ENCODE measurements at regions not wholly inside any gene's neighbourhood (a gene's known extent, or its start where the extent isn't known, plus 50 kb on each side); places are given as distances from the start of the nearest gene placed in this dataset.

GRCh38 chr13:33739254-33739653, 78.7 kb upstream of the RFC3 start:
- no peak overlapping the region for H4K5ac ChIP-seq (ENCODE audit: low read length)
- H3K79me1 ChIP-seq (ENCODE audit: low read length) = no peaks in the 10 kb centered on the region
- H3K9ac ChIP-seq (ENCODE audit: low read length) = no peak overlapping the region
- DNase-seq = no peak
- no peak overlapping the region for H2AK5ac ChIP-seq (ENCODE audit: low read length)
- peaks cover 4% of the 10 kb centered on the region for H3K4me1 ChIP-seq (ENCODE audit: control insufficient read depth, low read depth, low read length)
- H3K4ac ChIP-seq (ENCODE audit: low read depth, low read length) = no peak overlapping the region
- H3K79me2 ChIP-seq (ENCODE audit: control insufficient read depth, insufficient read depth, low read length) = no peaks in the 10 kb centered on the region
- no CpG with 5 or more reads among the region's 4 CpGs for WGBS (ENCODE audit: extremely low coverage, insufficient coverage, low lambda C conversion rate)
- H2BK15ac ChIP-seq (replicated peaks; ENCODE audit: low read depth) = no peak overlapping the region
- no peak overlapping the region for H3K4me2 ChIP-seq (ENCODE audit: low read length)
- H3K18ac ChIP-seq (ENCODE audit: low read length) = peak overlapping the region; percentile 30
- H3K23ac ChIP-seq (ENCODE audit: low read length) = no peak overlapping the region
- peak overlapping the region; percentile 57 for H3K27ac ChIP-seq (ENCODE audit: low read depth, low read length)
- no peak overlapping the region for H3K4me3 ChIP-seq (ENCODE audit: low read length)
- no peak overlapping the region for H2BK5ac ChIP-seq (ENCODE audit: low read length)
- H2BK120ac ChIP-seq (ENCODE audit: low read depth, low read length) = no peak overlapping the region
- no peak overlapping the region for H4K8ac ChIP-seq (ENCODE audit: low read depth, low read length)
- no peaks in the 10 kb centered on the region for H3K36me3 ChIP-seq (ENCODE audit: control insufficient read depth, insufficient read depth, low read length)
- no peak overlapping the region for H3K56ac ChIP-seq (ENCODE audit: low read length)
- no peaks in the 10 kb centered on the region for H3K27me3 ChIP-seq (ENCODE audit: insufficient read depth, low read length, poor library complexity)

DNA sequence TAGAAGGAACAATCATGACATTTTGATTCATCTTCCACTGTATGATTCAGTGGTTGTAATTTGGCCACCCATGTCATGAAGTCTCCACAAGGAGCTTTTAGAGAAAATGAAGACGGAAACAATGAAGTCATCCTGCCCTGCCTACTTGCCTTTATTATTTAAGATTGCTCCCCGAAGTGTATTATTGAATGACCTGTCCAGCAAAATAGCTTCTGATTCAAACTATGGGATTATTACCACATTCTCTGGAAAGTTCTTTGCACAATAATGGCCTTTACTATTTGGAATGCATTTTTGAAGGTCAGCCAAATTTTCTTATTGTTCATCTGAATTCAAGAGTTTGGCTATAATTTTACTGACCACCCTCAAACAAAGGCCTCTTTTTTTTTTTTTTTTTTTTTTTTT, 77.8 kb upstream of the RFC3 start:
- no peak overlapping the region for H3K23ac ChIP-seq (ENCODE audit: low read length)
- H3K4ac ChIP-seq (ENCODE audit: low read depth, low read length) = no peak overlapping the region
- H4K5ac ChIP-seq (ENCODE audit: low read length) = no peak overlapping the region
- H2BK120ac ChIP-seq (ENCODE audit: low read depth, low read length) = no peak overlapping the region
- no peak overlapping the region for H2BK5ac ChIP-seq (ENCODE audit: low read length)
- no CpG with 5 or more reads among the region's 2 CpGs for WGBS (ENCODE audit: extremely low coverage, insufficient coverage, low lambda C conversion rate)
- H2AK5ac ChIP-seq (ENCODE audit: low read length) = no peak overlapping the region
- H4K8ac ChIP-seq (ENCODE audit: low read depth, low read length) = no peak overlapping the region
- H3K27me3 ChIP-seq (ENCODE audit: insufficient read depth, low read length, poor library complexity) = no peaks in the 10 kb centered on the region
- no peaks in the 10 kb centered on the region for H3K79me2 ChIP-seq (ENCODE audit: control insufficient read depth, insufficient read depth, low read length)
- H3K4me3 ChIP-seq (ENCODE audit: low read length) = no peak overlapping the region
- H3K56ac ChIP-seq (ENCODE audit: low read length) = no peak overlapping the region
- H3K18ac ChIP-seq (ENCODE audit: low read length) = no peak overlapping the region
- H3K79me1 ChIP-seq (ENCODE audit: low read length) = no peaks in the 10 kb centered on the region
- H3K9ac ChIP-seq (ENCODE audit: low read length) = no peak overlapping the region
- no peaks in the 10 kb centered on the region for H3K36me3 ChIP-seq (ENCODE audit: control insufficient read depth, insufficient read depth, low read length)
- no peak for DNase-seq
- peaks cover 5% of the 10 kb centered on the region for H3K4me1 ChIP-seq (ENCODE audit: control insufficient read depth, low read depth, low read length)
- no peak overlapping the region for H3K27ac ChIP-seq (ENCODE audit: low read depth, low read length)
- no peak overlapping the region for H3K4me2 ChIP-seq (ENCODE audit: low read length)
- no peak overlapping the region for H2BK15ac ChIP-seq (replicated peaks; ENCODE audit: low read depth)

DNA sequence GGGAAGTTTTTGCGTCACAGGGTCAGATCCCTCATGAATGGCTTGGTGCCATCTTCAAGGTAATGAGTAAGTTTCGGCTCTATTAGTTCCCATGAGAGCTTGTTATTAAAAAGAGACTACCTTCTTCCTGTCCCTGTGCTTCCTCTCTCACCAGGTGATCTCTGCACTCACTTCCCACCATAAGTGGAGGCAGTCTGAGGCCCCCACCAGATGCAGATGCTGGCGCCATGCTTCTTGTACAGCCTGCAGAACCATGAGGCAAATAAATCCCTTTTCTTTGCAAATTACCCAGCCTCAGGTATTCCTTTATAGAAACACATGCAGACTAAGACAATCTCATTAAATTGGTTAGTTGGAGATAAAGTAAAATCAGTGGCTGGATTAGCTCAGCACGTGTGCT, 75.6 kb upstream of the RFC3 start:
- Histone ChIP-seq H3K4me1 (ENCODE audit: control insufficient read depth, low read depth, low read length) (peaks cover 5% of the 10 kb centered on the region), H2BK15ac (replicated peaks; ENCODE audit: low read depth) (no peak overlapping the region), H3K4ac (ENCODE audit: low read depth, low read length) (no peak overlapping the region), H3K18ac (ENCODE audit: low read length) (no peak overlapping the region), H3K9ac (ENCODE audit: low read length) (no peak overlapping the region), H3K4me3 (ENCODE audit: low read length) (no peak overlapping the region), H3K23ac (ENCODE audit: low read length) (no peak overlapping the region), H4K8ac (ENCODE audit: low read depth, low read length) (no peak overlapping the region), H3K79me1 (ENCODE audit: low read length) (no peaks in the 10 kb centered on the region), H3K27me3 (ENCODE audit: insufficient read depth, low read length, poor library complexity) (no peaks in the 10 kb centered on the region), H3K36me3 (ENCODE audit: control insufficient read depth, insufficient read depth, low read length) (no peaks in the 10 kb centered on the region), H3K79me2 (ENCODE audit: control insufficient read depth, insufficient read depth, low read length) (no peaks in the 10 kb centered on the region), H4K5ac (ENCODE audit: low read length) (no peak overlapping the region), H3K27ac (ENCODE audit: low read depth, low read length) (no peak overlapping the region), H3K56ac (ENCODE audit: low read length) (no peak overlapping the region), H2AK5ac (ENCODE audit: low read length) (no peak overlapping the region), H2BK120ac (ENCODE audit: low read depth, low read length) (no peak overlapping the region), H2BK5ac (ENCODE audit: low read length) (no peak overlapping the region), H3K4me2 (ENCODE audit: low read length) (no peak overlapping the region)
- no CpG with 5 or more reads among the region's 4 CpGs for WGBS (ENCODE audit: extremely low coverage, insufficient coverage, low lambda C conversion rate)
- DNase-seq = no peak

DNA sequence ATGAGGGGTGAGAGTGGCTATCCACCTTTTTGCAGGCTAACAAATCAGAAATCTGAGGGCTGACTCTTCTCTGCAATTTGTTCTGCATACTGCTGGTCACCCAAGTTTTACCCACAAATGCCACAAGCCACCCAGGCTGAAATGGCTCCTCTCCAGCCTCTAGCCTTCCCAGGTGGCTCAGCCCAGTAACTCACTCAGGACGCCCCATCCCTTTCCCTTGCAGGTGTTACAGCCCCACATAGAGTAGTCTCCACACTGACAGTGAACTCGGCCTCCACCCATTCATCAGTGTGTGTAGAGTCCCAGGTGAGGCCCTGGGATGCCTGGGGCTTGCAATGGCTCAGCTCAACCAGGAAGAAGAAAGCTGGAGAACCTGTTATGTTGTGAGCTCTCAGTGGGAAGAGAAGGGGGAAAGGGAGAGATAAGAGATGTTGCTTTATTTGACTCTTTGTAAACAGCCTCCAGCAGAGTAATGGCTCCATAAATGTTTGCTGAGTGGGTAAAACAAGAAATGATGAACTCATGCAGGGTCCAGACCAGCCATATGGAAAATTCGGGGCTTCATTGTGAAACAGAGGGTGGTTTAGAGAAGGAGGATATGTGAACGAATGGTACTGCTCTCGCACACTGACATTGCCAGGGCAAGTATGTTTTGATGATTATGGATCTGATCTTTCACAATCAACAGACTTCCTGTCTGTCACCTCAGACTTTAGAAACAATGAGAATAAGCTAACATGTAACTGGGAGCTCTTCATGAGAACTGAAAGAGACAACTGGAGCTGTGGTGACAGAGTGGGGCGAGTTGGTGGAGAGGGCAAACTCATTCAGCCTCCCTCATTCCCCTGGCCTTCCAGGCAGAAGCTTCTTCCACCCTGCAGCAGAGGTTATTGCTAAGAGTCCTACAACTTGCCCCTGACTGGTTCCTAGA, 74.2 kb upstream of the RFC3 start:
- no peak overlapping the region for H3K4ac ChIP-seq (ENCODE audit: low read depth, low read length)
- H3K27me3 ChIP-seq (ENCODE audit: insufficient read depth, low read length, poor library complexity) = no peaks in the 10 kb centered on the region
- H2AK5ac ChIP-seq (ENCODE audit: low read length) = no peak overlapping the region
- no peaks in the 10 kb centered on the region for H3K79me2 ChIP-seq (ENCODE audit: control insufficient read depth, insufficient read depth, low read length)
- H2BK120ac ChIP-seq (ENCODE audit: low read depth, low read length) = no peak overlapping the region
- no peak overlapping the region for H4K8ac ChIP-seq (ENCODE audit: low read depth, low read length)
- H3K56ac ChIP-seq (ENCODE audit: low read length) = no peak overlapping the region
- H3K27ac ChIP-seq (ENCODE audit: low read depth, low read length) = no peak overlapping the region
- DNase-seq = peak; percentile 60
- H3K23ac ChIP-seq (ENCODE audit: low read length) = peak overlapping the region; percentile 16
- no peaks in the 10 kb centered on the region for H3K79me1 ChIP-seq (ENCODE audit: low read length)
- peaks cover 5% of the 10 kb centered on the region for H3K4me1 ChIP-seq (ENCODE audit: control insufficient read depth, low read depth, low read length)
- no peak overlapping the region for H3K4me2 ChIP-seq (ENCODE audit: low read length)
- H3K4me3 ChIP-seq (ENCODE audit: low read length) = no peak overlapping the region
- H3K9ac ChIP-seq (ENCODE audit: low read length) = no peak overlapping the region
- no peaks in the 10 kb centered on the region for H3K36me3 ChIP-seq (ENCODE audit: control insufficient read depth, insufficient read depth, low read length)
- peak overlapping the region; percentile 6 for H3K18ac ChIP-seq (ENCODE audit: low read length)
- H2BK15ac ChIP-seq (replicated peaks; ENCODE audit: low read depth) = no peak overlapping the region
- no peak overlapping the region for H4K5ac ChIP-seq (ENCODE audit: low read length)
- H2BK5ac ChIP-seq (ENCODE audit: low read length) = no peak overlapping the region
- no CpG with 5 or more reads among the region's 6 CpGs for WGBS (ENCODE audit: extremely low coverage, insufficient coverage, low lambda C conversion rate)

DNA sequence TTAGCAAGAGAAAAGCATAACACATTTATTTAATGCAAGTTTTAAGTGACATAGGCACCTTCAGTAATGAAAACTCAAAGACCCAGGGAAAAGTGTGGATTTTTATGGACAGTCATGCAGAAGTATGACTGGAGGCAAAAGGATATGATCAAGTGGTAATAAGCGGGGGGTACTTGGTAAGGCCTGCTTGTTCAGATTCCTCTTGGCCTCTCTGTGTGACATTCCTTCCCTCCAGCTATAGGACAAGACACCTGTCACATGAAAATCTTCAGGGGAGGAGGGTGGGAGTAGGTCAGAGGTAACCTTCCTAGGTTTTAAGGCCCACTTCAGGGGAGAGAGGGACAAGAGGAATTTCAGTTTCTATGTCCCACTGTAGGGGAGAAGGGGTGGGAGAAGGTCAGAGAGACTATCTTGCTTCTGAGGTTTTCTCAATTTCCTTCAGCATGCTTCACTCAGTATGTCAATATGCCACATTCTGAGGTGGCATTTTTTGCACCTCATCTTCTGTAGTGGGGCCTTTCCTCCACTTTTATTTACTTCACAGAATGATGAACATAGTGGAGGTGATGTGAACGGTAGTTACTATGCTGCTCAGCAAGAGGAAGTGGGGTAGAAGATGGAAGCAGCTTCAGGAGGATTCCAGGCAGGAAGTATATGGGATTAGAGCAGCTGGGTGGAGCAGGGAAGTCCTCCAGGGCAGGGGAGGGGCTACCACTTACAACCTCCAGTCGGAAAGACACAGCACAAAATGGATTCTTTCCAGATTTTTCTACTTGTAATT, 73.2 kb upstream of the RFC3 start:
- no peak overlapping the region for H3K4me3 ChIP-seq (ENCODE audit: low read length)
- no peaks in the 10 kb centered on the region for H3K79me1 ChIP-seq (ENCODE audit: low read length)
- no peak for DNase-seq
- H3K9ac ChIP-seq (ENCODE audit: low read length) = no peak overlapping the region
- no peaks in the 10 kb centered on the region for H3K27me3 ChIP-seq (ENCODE audit: insufficient read depth, low read length, poor library complexity)
- H4K8ac ChIP-seq (ENCODE audit: low read depth, low read length) = no peak overlapping the region
- H3K18ac ChIP-seq (ENCODE audit: low read length) = peak overlapping the region; percentile 6
- H3K56ac ChIP-seq (ENCODE audit: low read length) = no peak overlapping the region
- H4K5ac ChIP-seq (ENCODE audit: low read length) = no peak overlapping the region
- H3K23ac ChIP-seq (ENCODE audit: low read length) = no peak overlapping the region
- H3K36me3 ChIP-seq (ENCODE audit: control insufficient read depth, insufficient read depth, low read length) = no peaks in the 10 kb centered on the region
- H3K79me2 ChIP-seq (ENCODE audit: control insufficient read depth, insufficient read depth, low read length) = no peaks in the 10 kb centered on the region
- H2AK5ac ChIP-seq (ENCODE audit: low read length) = no peak overlapping the region
- no peak overlapping the region for H3K4ac ChIP-seq (ENCODE audit: low read depth, low read length)
- no peak overlapping the region for H2BK15ac ChIP-seq (replicated peaks; ENCODE audit: low read depth)
- no peak overlapping the region for H3K27ac ChIP-seq (ENCODE audit: low read depth, low read length)
- H3K4me1 ChIP-seq (ENCODE audit: control insufficient read depth, low read depth, low read length) = peaks cover 5% of the 10 kb centered on the region
- H3K4me2 ChIP-seq (ENCODE audit: low read length) = no peak overlapping the region
- no CpG with 5 or more reads among the region's 3 CpGs for WGBS (ENCODE audit: extremely low coverage, insufficient coverage, low lambda C conversion rate)
- no peak overlapping the region for H2BK120ac ChIP-seq (ENCODE audit: low read depth, low read length)
- H2BK5ac ChIP-seq (ENCODE audit: low read length) = no peak overlapping the region
